Kidney capillary endothelial cell (primary cell): ENCODE measurements at regions not wholly inside any gene's neighbourhood (a gene's known extent, or its start where the extent isn't known, plus 50 kb on each side); places are given as distances from the start of the nearest gene placed in this dataset.

Source experiments
- DNase-seq: peaks from one replicate; pipeline ENCODE4 v3.0.0-alpha.2; 2018; ENCODE audit warnings: low spot score

GRCh38 chr1:239436286-239436685 lies 49.9 kb downstream of the CHRM3 start:
- no peak for DNase-seq

DNA sequence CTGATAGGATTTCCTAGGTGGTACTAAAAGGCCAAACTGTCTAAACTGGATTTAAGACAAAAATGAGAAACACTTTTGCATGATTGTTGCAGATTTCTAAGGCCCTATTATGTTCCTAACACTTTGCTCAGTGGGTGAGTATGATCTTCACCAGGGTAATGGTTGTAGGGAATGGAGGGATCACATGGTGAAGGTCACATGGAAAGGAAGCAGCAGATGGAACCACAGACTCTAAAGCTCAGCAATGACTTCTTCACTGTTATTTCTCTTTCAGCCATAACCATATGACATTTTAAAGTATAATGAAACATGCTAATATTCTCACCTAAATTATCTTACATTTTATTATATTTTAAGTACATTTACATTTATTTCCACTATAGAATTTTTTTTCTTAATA lies 51.5 kb downstream of the CHRM3 start:
- DNase-seq = no peak

DNA sequence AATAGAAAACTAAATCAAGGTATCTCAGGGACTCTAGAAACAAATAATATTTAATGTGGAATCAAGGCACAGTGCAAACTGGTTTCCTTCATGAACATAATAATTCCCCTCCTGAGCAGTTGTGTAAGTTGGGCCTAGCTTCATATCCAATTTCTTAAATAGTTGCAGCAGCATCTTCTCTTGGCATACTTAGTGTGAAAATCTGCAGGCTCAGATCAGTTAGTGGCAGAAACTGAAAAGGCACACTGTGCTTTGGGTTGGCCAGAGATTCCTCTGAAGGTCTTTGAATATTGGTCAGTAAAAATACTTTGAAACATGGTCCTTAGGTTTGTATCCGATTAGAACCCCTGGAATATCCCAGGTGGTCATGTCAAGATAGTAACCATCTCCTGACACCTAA lies 52.5 kb downstream of the CHRM3 start:
- no peak for DNase-seq

DNA sequence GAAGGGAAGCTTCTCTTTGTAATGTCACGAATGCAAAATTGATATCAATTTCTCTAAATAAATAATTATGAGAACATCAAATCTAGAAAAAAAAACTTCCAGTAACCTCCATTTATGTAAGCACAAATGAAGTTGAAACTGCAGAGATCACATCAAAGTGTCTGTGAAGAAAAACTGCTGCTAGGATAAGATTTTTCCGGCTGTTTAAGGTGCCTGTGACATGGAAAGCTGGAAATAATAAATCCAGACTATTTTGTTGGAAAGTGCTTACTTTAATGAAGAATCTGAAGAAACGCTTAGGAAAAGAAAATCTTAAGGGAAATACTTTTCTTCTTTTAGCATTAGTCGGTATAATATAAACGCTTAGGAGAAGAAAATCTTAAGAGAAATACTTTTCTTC lies 57.0 kb downstream of the CHRM3 start:
- no peak for DNase-seq

GRCh38 chr1:239446611-239447010 lies 60.2 kb downstream of the CHRM3 start:
- no peak for DNase-seq

DNA sequence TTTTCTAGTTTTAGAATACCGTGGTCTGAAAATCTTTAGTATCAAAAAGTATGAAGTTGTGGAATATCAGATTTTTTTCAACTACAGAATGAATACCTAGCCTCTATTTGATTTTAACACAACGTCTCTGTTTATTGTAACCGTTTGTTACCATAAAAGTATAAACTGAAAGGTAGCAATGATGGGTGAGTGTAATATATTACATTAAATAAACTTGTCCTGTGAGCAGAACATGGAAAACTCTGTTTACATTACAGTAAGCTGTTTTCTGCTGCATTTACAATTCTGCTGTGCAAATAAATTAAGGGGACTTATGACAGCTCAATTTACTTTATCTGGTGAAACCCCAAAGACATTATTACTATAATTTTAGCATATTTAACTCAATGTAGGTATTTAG lies 62.5 kb downstream of the CHRM3 start:
- no peak for DNase-seq

DNA sequence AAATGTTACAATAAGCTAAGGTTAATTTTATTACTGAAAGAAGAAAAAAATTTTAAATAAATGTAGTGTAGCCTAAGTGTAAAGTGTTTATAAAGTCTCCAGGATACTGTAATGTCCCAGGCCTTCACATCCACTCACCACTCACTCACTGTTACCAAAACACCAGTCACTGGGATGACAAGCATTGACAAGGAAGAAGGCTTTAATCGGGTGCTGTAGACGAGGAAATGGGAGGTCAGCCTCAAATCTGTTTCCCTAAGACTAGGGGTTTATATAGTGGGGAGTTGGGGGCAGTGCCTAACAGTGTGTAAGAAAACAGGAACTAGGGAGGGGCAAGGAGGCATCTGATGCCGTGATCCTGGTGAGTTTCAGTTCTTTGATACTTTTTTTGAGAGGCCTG lies 69.4 kb downstream of the CHRM3 start:
- DNase-seq = no peak

DNA sequence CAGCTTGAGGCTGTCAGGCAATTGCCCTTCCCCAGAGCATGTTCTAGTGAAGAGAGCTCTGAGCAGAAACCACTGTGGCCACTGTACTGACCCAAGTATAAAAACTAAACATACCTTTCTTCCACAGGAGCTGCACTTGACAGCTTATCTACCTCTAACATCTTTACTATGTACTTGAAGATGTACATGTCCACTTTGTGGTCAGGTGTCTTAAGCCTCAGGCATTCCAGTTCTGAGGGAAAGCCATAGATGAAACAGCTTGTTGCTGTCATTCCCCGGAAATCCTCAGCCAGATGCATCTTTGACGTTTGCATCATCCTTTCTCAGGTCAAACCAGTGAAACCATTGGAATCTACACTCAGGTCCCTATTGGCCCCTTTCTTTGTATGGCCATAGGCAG lies 70.4 kb downstream of the CHRM3 start:
- DNase-seq = no peak

DNA sequence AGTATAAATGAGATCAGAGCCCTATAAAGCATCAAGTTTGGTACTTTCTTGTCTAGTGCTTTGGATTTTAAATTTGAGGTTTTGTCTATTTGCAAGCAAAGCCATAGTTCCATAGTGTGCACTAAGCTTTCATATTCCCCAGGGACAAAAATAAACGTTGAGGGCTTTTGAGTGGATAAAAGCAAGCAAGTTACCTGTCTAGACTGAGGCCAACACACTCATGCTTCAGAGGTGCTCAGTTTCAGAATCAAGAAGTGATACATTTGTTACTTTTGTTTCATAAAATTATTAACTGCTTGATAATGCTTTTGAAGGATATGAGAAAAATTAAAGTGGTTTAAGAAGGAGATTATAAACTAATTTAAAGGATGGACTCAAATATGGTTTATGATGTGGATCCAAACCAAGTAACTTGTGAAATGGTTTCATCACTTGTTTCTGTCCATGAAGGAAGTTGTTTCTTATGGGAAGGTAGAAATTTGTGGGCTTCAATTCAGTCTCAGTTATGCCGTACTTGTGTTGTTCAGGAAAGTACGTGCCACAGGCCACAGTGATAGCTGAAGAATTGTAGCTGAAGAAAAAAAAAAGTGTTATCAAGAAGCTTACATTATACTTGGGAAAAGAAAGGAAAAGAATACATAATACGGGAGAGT lies 71.2 kb downstream of the CHRM3 start:
- no peak for DNase-seq

DNA sequence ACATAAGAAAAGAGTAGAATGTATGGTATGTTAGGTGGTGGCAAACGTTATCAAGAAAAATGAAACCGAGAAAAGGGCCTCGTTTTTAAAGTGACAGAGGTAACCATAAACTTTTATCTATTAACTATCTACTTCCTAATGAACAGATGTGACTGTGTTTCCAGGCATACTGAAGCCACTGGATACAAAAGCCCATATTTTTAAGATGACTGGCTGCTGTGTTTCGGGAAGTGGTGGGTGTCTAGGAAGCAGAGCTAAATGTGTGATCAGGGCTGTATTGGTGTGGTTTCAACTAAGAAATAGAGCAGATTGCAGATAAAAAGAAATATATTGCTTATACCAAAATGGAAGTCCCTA lies 71.8 kb downstream of the CHRM3 start:
- DNase-seq = peak; percentile 41

GRCh38 chr1:239467730-239468129 lies 81.4 kb downstream of the CHRM3 start:
- DNase-seq = no peak

GRCh38 chr1:239478069-239478468 lies 91.7 kb downstream of the CHRM3 start:
- no peak for DNase-seq

DNA sequence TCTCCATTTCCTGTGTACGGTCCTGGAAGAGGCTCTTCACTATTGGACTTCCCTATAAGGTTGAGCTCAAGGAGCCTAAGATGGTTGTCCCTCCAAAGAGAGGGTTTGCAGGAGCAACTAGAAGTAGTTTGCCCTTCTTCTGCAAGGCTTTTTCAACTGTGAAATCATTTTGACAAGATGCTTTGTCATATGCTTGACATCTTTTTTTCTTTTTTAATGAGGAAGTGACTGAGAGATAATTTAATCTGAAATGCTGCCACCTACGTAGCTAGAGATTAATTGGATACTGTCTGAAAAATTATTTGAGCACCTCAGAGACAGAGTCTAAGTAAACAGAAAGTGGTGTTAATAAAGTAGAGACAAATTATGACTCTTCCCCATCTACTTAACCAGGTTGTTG lies 97.0 kb downstream of the CHRM3 start:
- no peak for DNase-seq

DNA sequence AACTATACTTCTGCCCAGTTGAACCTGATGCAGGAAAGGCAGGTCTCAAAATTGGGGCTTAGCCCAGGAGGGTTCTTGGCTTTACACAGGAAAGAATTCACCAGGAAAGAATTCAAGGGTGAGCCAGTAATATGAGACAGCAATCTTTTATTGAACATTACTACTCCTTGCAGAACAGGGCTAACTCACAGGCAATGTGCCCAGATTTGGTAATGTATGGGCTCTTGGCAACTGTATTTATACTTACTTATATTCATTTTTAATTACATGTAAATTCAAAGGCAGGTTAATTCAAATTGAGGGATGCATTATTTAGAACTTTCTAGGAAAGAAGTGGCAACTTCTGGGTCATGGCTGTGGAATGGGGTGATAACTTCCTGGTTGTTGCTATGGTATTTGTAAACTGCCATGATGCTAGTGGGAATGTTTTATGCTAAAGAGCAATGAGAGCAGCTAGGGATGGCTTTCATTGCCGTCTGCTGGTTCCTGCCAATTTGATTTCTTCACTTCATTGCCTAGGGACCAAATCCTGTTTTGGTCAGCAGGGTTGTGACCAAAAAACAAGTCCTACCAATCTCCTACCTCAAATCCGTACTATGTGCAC lies 107.5 kb downstream of the CHRM3 start:
- no peak for DNase-seq

DNA sequence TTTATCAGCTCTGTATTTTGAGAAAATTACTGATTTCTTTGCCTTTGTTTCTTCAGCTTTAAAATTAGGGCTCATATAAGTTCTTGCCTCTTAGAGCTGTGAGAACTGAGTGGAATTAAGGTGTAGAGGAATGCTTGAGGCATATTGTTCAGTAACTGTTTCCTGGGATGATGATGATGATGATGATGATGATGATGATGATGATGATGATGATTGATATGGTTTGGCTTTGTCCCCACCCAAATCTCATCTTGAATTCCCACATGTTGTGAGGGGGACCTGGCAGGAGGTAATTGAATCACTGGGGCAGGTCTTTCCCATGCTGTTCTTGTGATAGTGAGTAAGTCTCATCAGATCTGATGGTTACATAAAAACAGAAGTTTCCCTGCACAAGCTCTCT lies 118.7 kb downstream of the CHRM3 start:
- no peak for DNase-seq

GRCh38 chr1:239507826-239508225 lies 121.5 kb downstream of the CHRM3 start:
- no peak for DNase-seq

GRCh38 chr1:239511875-239512274 lies 125.5 kb downstream of the CHRM3 start:
- DNase-seq = no peak

GRCh38 chr1:239516579-239516978 lies 130.2 kb downstream of the CHRM3 start:
- no peak for DNase-seq

- no peak for DNase-seq
Observed at GRCh38 chr1:239526391-239526790, 140.0 kb downstream of the CHRM3 start.

GRCh38 chr1:239527051-239527693 lies 140.8 kb downstream of the CHRM3 start:
- DNase-seq = no peak

DNA sequence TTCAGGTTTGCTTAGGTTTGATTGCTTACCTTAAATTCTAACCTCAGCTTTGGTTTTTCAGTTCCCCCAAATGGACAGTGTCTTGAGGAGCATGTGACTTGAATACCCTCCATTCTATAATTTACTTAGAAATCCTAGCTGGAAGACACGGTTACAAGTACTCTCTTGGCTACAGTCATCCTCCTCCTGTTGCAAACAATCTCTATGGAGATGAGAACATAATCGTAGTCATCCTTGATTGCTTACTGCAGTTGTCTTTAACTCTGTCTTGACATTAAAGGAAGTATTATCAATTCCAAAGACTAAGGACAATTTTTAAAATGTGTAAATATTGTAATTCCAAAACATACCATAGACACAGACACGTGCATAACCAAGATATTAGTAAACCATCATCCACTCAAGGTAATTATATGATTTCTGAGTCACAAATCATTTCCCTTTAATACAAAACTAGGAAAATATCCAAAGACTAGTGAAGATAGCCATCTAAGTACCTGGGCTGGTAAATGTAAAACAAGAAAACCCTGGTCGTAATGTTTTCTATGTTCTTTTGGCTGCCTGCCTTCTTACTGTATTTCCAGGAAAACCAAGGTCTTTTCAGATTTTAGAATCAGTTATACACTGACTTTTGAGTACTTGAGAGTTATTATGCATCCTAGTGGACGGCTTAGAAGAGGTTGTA lies 149.9 kb downstream of the CHRM3 start:
- no peak for DNase-seq

DNA sequence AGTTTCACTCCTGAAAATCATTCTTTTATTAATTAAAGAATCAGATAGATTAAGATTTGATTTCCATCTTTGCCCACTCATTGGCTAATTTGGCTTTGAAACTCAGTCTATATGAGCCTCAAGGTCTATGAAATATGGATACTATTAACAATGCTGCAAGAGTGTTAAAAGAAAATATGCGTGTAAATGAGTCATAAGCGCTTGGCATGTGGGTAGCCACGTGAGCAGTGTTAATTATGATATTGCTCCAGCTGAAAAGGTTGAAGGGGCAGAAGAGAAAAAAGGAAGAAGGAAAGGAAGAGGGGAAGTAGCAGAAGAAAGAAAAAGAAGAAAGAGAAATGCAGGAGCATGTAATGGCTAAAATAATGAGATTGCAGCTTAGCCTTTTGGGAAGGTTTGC lies 151.4 kb downstream of the CHRM3 start:
- DNase-seq = no peak

DNA sequence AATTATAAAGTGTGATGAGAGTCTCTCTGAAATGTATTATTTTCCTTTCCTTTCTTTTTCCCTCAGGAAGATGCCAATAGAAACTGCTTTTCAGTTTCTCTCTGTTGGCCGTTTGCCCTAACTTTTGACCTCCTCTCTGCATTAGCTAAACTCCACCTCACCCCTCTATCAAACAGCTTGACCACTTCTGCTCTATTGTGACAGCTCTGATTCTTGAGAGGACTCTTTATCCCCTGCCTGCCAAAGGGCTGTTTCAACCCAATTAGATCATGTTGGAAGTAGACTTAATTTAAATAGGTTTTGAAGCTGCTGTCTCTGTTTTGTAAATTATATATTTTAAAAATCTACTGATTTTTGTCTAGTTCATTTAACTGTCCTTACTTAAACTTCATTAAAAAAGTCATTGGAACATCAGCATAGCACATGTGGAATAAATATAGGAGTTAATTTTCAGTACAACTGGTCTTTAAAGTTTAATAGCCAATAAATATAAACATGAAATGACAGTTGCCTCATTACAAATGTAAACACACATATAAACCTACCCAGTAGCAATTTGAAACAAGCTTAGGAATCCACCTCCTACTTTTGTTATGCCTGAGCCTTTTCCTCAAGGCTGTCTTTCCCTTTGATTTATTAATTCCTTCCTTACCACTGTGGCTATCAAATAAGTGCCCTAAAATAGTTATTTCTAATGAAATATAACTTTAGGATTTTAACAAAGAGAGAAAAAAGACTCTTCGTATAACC lies 152.0 kb downstream of the CHRM3 start:
- DNase-seq = no peak
